ENCODE measurements at regions not wholly inside any gene's neighbourhood (a gene's known extent, or its start where the extent isn't known, plus 50 kb on each side); places are given as distances from the start of the nearest gene placed in this dataset.

DNA sequence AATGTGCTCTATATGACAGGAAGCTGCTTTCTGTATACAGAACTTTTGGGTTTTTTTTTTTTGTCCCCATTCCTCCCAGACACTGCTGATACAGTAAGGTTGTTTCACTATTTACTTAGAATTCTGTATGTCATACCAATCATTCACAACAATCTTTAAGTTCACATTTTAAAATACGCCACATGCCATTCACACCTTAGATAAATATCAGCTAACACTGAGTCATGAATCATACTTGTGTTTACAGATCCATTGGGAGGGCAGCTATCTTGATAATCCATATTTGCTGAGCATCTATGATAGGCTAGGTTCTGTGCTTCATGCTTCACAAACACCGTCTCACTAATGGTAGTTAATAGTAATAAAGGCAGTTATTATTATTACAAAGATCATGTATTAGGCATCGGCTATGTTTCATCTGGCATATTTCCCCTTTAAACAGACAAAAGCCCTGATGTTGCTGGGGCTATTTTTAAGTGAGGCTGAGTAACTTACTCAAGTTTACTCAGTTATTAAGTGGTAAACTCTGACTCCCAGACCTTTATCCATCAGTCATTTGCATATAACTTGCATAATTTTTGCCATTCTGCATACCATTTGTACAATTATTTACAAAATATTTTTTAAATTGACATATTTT is 152.2 kb upstream of the HMHB1 start:
- TF ChIP-seq, protein P1, sequence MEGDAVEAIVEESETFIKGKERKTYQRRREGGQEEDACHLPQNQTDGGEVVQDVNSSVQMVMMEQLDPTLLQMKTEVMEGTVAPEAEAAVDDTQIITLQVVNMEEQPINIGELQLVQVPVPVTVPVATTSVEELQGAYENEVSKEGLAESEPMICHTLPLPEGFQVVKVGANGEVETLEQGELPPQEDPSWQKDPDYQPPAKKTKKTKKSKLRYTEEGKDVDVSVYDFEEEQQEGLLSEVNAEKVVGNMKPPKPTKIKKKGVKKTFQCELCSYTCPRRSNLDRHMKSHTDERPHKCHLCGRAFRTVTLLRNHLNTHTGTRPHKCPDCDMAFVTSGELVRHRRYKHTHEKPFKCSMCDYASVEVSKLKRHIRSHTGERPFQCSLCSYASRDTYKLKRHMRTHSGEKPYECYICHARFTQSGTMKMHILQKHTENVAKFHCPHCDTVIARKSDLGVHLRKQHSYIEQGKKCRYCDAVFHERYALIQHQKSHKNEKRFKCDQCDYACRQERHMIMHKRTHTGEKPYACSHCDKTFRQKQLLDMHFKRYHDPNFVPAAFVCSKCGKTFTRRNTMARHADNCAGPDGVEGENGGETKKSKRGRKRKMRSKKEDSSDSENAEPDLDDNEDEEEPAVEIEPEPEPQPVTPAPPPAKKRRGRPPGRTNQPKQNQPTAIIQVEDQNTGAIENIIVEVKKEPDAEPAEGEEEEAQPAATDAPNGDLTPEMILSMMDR (IDR thresholded peaks at IDR 0.05; ENCODE audit: low read length) = no peak
- TF ChIP-seq EZH2 (optimal IDR thresholded peaks at IDR 0.05; ENCODE audit: low read depth, low read length) (no peak), EZH2phosphoT487 (IDR thresholded peaks at IDR 0.05; ENCODE audit: low read length) (no peak)

All from MM.1S (cell line).